Aorta (tissue), 5 donors: ENCODE measurements at regions not wholly inside any gene's neighbourhood (a gene's known extent, or its start where the extent isn't known, plus 50 kb on each side); places are given as distances from the start of the nearest gene placed in this dataset.
A peak's percentile ranks its signal among the peaks of the same experiment; 100 is the strongest.
"Not testable (repeated sequence)": the region's sequence is repeated elsewhere in the genome, so short reads cannot be mapped to it uniquely, and the experiment has no call there.

Experiments used
- ATAC-seq: fragments of 200-7000 bp; cut with Tn5 transposase; one replicate; pipeline ENCODE4 v1.9.1; 2022; ENCODE audit warnings: moderate library complexity; ENCODE audit not compliant: low FRiP score
- DNase-seq, 2 donors: peaks; one replicate each; pipeline ENCODE4 v3.0.0-alpha.2; 2020
- H3K27ac ChIP-seq, 2 donors: one replicate each; pipeline ENCODE4 v1.5.1; 2013; ENCODE audit warnings: low read length in 2 of 2, mild to moderate bottlenecking in 2 of 2, moderate library complexity in 2 of 2, control low read depth in 1 of 2, inconsistent platforms in 1 of 2, low read depth in 1 of 2
- H3K27me3 ChIP-seq, 2 donors: one replicate each; pipeline ENCODE4 v1.6.1; 2013; ENCODE audit warnings: control low read depth in 1 of 2, low read length in 1 of 2, mild to moderate bottlenecking in 1 of 2, moderate library complexity in 1 of 2; ENCODE audit not compliant: insufficient read depth in 2 of 2, control insufficient read depth in 1 of 2
- H3K36me3 ChIP-seq, 2 donors: one replicate each; pipeline ENCODE4 v1.6.1; 2013; ENCODE audit warnings: control low read depth in 1 of 2, low read length in 1 of 2, mild to moderate bottlenecking in 1 of 2; ENCODE audit not compliant: insufficient read depth in 2 of 2, control insufficient read depth in 1 of 2
- H3K4me1 ChIP-seq, 2 donors: one replicate each; pipeline ENCODE4 v1.6.1; 2013; ENCODE audit warnings: low read length in 2 of 2, control low read depth in 1 of 2, mild to moderate bottlenecking in 1 of 2, moderate library complexity in 1 of 2; ENCODE audit not compliant: insufficient read depth in 2 of 2, control insufficient read depth in 1 of 2
- H3K4me3 ChIP-seq, 2 donors: one replicate each; pipeline ENCODE4 v1.5.1; 2013; ENCODE audit warnings: low read length in 2 of 2, control low read depth in 1 of 2, mild to moderate bottlenecking in 1 of 2
- H3K9me3 ChIP-seq: one replicate; pipeline ENCODE4 v1.6.1; 2013; ENCODE audit warnings: mild to moderate bottlenecking, low read length; ENCODE audit not compliant: control insufficient read depth
- WGBS, 2 donors: extraction: QIAGEN DNeasy Blood & Tissue Kit; methylation state at CpG; one replicate each; pipeline ENCODE4 v1.1.7; 2013; 5-methylcytosine and 5-hydroxymethylcytosine counted together
- intact Hi-C, 2 donors: fragments of 100-400 bp; cut with DNase I; formaldehyde crosslinking; loops; one replicate each; pipeline versions ENCODE4 v1.14.2 to v1.15.0; 2022
- donor health status: healthy with polysubstance abuse.
- donor health status: Bipolar disorder and iron deficiency.
- donor health status: DM: no; HTN: no; CAD: no.
- donor health status: DM: no; HTN: no; CAD: no.
- donor health status: DM: yes; HTN: yes; CAD: no.

GRCh38 chr16:88186889-88187870 lies 195.6 kb upstream of the ZNF469 start:
- H3K4me3 ChIP-seq, H3K27me3 ChIP-seq, H3K36me3 ChIP-seq, H3K4me1 ChIP-seq, H3K9me3 ChIP-seq, H3K27ac ChIP-seq, DNase-seq, intact Hi-C loops: not testable (repeated sequence)
- 75 to 88% methylated on average over 13 to 23 of the region's 27 CpGs for WGBS, 2 donors
- ATAC-seq, result peak; percentile 63

- DNase-seq, result peak in 1 of 2 donors; percentile 52
- H3K4me1 ChIP-seq, intact Hi-C loops, H3K9me3 ChIP-seq, H3K27me3 ChIP-seq, H3K4me3 ChIP-seq, ATAC-seq, H3K27ac ChIP-seq, H3K36me3 ChIP-seq: not testable (repeated sequence)
- 94 to 96% methylated on average over 7 to 13 of the region's 13 CpGs for whole genome bisulfite sequencing, 2 donors
Measured at GRCh38 chr16:88188171-88188895, 194.4 kb upstream of the ZNF469 start.

- not testable (repeated sequence) for DNase-seq, H3K4me3 ChIP-seq, H3K36me3 ChIP-seq, H3K9me3 ChIP-seq, H3K4me1 ChIP-seq, H3K27ac ChIP-seq, ATAC-seq, H3K27me3 ChIP-seq
- intact Hi-C loops, result loop anchor here in 1 of 2 donors (5.0 kb wide), 1 partner anchor 247 kb away; no protein-coding TSS in a partner anchor
- WGBS, 2 donors, result 89 to 91% methylated on average over 3 of the region's 3 CpGs
Measured at GRCh38 chr16:88190592-88191095, 192.1 kb upstream of the ZNF469 start.

- not testable (repeated sequence) for H3K4me1 ChIP-seq, H3K27ac ChIP-seq, H3K9me3 ChIP-seq, H3K27me3 ChIP-seq, ATAC-seq, H3K4me3 ChIP-seq, DNase-seq, H3K36me3 ChIP-seq
- intact Hi-C loops, result loop anchor here in 1 of 2 donors (5.0 kb wide), 1 partner anchor 246 kb away; no protein-coding TSS in a partner anchor
- WGBS, 2 donors, result 72 to 79% methylated on average over 9 of the region's 9 CpGs
Measured at GRCh38 chr16:88191168-88191567, 191.6 kb upstream of the ZNF469 start.

DNA sequence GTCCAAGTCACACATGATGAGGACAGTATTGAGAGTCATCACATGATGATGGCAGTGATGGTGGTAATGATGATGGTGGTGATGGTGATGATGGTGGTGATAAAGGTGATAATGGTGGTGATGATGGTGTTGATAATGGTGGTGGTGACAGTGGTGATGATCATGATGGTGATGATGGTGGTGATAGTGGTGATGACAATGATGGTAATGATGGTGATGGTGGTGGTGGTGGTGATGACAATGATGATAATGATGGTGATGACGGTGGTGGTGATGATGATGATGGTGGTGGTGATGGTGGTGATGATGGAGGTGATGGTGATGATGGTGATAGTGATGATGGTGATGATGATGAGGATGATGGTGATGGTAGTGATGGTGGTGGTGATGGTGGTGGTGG lies 190.2 kb upstream of the ZNF469 start:
- 91 to 100% methylated on average over 1 of the region's 1 CpG for WGBS, 2 donors
- Histone ChIP-seq H3K4me1 (no peaks in the 10 kb centered on the region), H3K36me3 (no peaks in the 10 kb centered on the region), H3K27ac (no peak overlapping the region), H3K27me3 (no peaks in the 10 kb centered on the region), H3K4me3 (no peak overlapping the region), H3K9me3 (no peaks in the 10 kb centered on the region)
- DNase-seq (no peak), ATAC-seq (no peak)
- intact Hi-C loops, result loop anchor here in 1 of 2 donors (5.0 kb wide), 1 partner anchor 245 kb away; no protein-coding TSS in a partner anchor

- not testable (repeated sequence) for H3K27ac ChIP-seq, H3K4me1 ChIP-seq, H3K4me3 ChIP-seq, H3K27me3 ChIP-seq, H3K36me3 ChIP-seq, H3K9me3 ChIP-seq
- 36 to 39% methylated on average over 14 to 15 of the region's 15 CpGs for WGBS, 2 donors
- ATAC-seq (peak; percentile 89), DNase-seq (peak in 1 of 2 donors; percentile 78)
- intact Hi-C loops, result loop anchor here (2.0 to 5.0 kb wide), 2 partner anchors 243 kb away; no protein-coding TSS in a partner anchor
Measured at GRCh38 chr16:88193706-88194396, 188.9 kb upstream of the ZNF469 start.

GRCh38 chr16:88194397-88195268 lies 188.1 kb upstream of the ZNF469 start:
- DNase-seq, result peak in 1 of 2 donors; percentile 66
- intact Hi-C loops, result loop anchor here (2.0 to 5.0 kb wide), 3 partner anchors 183 to 243 kb away; no protein-coding TSS in a partner anchor
- no peak for ATAC-seq
- no peak overlapping the region for H3K27ac ChIP-seq
- WGBS, 2 donors, result 85 to 86% methylated on average over 46 to 47 of the region's 47 CpGs
- no peaks in the 10 kb centered on the region for H3K9me3 ChIP-seq
- no peaks in the 10 kb centered on the region for H3K4me1 ChIP-seq
- no peak overlapping the region for H3K4me3 ChIP-seq
- H3K27me3 ChIP-seq, result no peaks in the 10 kb centered on the region
- H3K36me3 ChIP-seq, result no peaks in the 10 kb centered on the region
